HG02973 (cell line): ENCODE measurements at regions not wholly inside any gene's neighbourhood (a gene's known extent, or its start where the extent isn't known, plus 50 kb on each side); places are given as distances from the start of the nearest gene placed in this dataset.

Experiments used
- ATAC-seq: cut with Tn5 transposase; IDR thresholded peaks from one replicate; pipeline ENCODE4 v1.9.1; 2021; ENCODE audit warnings: moderate library complexity; ENCODE audit not compliant: unreplicated experiment

DNA sequence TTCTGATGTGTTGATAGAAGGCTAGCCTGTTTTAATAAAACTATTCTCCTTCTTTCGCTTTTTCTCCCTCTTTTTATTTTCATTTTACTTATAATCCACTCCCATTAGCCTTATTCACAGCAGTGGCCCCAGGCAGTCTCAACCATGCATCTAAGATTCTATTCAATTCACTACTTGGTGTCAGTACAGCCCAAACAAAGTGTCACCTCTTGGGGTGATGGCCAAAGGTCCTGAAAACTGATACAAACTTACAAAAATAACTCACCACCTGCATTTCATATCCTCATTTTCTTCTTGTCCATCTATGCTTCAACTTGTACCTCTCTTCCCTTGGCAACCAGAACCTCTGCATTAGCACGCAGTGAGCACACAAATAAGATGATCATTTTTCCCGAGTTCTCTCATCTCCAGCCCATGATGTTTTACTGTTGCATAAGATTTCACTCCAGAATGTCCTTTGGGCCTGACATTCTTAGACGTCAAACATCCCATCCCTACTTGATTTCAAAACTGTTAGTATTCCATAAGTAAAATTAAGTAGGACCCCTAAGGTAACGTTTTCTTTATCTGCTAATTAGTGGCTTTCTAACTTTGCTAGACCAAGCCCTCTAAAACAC lies 559.3 kb upstream of the TNP1 start:
- ATAC-seq, result no peak

DNA sequence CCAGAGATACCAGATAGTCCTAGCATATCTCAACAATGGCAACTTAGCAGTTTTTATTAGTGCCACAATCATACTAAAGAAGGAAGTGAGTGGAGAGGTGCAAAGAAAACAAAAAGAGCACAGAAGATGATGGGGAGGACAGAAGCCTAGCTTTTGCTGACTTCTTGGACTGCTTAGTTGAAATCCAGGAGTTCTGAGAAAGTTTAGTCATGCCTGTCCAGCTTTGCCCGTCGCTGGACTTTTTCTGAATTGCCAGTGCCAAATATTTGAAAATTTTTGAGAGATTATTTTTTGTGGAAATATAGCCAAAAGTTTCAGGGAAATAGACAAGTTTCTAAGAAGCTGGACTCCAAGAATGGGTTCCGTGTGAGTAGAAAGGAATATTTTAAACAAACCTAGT lies 558.7 kb upstream of the TNP1 start:
- no peak for ATAC-seq

DNA sequence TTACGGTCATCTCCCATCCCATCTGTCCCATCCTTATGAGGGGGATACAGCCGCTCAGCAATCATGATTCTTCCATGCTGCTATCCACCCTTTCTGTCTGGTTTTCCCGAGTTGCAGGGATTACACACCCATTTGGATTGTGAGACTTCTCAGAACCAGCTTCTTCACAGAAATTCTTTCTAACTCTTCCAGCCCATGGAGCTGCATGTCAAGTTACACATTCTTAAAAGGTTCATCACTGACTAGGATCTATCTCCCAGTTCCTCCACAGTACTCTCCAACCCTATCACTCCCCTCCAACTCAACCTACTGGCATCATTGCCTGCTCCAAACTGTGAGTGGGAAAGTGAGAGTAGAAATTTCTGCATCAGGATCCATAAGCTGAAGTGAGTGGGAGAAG lies 558.2 kb upstream of the TNP1 start:
- ATAC-seq, result no peak

DNA sequence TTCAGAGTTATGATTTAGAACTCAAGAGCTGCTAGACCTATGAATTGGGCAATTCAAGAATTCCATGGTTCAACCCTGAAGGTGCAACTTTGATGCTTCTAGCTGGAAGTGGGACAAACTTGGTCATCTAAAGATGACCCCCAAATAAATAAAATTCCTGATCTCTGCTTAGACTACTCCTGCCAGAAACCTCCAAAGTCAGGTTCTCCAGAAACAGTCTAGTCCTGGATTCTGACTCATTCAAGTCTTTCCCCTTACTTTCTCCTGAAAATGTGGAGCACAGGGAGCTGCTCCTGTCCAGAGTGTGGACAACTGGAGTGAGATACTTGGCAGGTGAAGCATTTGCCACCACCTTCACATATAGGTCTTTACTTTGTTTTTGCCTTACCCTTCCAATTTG lies 557.7 kb upstream of the TNP1 start:
- ATAC-seq, result no peak

DNA sequence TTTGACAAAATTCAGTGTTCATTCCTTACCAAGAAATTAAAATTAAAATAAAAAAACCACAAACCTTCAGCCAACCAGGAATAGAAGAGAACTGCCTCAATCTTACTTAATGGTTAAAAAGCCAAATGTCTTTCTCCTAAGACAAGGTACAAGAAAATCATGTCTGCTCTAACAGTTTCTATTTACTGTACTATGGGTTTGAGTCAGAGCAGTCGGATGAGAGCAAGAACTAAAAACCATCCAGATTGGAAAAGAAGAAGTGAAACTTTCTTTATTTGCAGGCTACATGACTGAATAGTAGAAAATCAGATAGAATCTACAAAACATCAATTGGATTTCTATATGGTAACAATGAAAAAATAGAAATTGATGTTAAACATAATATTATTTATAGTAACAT lies 555.5 kb upstream of the TNP1 start:
- ATAC-seq, result peak; percentile 93

DNA sequence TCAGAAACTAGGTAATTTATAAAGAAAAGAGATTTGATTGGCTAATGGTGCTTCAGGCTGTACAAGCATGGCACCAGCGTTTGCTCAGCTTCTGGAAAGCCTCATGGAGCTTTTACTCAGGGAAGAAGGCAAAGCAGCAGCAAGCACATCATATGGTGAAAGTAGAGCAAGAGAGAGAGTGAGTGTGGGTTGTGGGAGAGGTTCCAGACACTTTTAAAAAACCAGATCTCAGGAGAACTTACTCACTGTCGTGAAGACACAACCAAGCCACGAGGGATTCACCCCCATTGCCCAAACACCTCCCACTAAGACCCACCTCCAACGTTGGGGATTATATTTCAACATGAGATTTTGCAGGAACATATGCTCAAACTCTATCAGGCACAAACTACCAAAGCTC lies 554.6 kb upstream of the TNP1 start:
- ATAC-seq, result no peak

DNA sequence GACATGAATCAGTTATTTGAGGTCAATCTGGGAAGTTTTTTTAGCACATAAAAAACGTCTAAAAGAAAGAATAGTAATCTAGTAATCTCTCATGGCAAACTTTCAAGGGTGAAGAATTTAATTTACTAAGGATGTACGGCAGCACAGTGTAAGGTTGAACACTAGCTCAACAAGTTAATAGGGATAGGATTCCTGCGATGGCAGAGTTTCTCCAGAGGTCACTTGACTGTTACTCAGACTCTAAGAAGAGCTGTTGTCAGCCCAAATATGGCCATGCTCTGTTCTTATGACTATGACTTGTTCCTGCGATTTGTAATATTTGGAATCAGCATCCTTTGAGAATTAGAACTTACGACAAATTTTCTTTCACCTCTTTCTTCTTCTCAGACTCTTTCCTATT lies 553.3 kb upstream of the TNP1 start:
- ATAC-seq, result no peak

DNA sequence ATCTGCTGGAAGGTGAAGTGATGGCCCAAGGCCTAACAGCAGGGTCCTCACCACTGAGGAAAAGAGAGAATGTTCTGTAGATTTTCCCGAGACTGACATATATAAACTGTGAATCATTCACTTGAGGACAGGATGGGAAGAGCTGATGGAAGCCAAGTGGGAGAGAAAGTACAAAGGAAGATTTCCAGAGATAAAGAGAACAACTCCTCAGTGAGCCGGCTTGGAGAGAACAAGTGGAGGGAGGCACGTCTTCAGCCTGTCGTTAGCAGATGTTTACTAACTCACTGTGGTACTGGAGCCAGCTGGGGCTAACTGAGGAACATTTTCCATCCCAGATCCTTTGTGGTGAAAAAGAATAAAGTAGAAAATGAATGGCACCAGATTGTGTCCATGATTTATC lies 552.9 kb upstream of the TNP1 start:
- ATAC-seq, result no peak

DNA sequence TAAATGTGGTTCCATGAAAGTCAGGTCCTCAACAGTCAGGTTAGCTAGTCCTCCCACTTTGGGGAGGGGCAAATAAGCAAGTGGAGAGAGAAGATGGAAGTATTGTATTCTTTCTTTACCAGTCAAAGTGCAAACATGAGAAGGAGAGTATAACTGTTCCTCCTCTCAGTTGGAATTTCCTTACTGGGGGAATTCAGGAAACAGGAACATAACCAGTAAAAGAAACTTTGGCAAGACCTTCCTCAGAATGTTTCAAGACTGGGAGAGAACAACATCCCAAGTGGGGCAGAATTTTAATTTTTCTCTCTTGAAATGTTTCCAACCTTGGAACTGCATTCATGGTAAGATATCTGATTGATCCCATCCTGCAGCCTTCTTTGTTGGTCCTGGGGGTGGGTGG lies 552.4 kb upstream of the TNP1 start:
- ATAC-seq, result no peak

DNA sequence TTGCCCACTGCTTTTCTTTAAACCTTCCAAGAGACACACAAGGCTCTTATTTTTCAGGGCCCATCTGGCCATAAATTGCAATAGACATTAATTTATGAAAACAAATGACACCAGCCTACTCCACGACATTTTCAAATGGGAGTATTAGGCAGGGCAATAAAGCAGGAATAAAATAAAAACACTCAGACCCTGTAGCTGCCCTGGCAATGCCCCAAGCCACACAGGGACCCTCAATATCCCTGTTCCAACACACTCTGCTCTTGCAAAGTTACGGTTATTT lies 550.8 kb upstream of the TNP1 start:
- no peak for ATAC-seq

DNA sequence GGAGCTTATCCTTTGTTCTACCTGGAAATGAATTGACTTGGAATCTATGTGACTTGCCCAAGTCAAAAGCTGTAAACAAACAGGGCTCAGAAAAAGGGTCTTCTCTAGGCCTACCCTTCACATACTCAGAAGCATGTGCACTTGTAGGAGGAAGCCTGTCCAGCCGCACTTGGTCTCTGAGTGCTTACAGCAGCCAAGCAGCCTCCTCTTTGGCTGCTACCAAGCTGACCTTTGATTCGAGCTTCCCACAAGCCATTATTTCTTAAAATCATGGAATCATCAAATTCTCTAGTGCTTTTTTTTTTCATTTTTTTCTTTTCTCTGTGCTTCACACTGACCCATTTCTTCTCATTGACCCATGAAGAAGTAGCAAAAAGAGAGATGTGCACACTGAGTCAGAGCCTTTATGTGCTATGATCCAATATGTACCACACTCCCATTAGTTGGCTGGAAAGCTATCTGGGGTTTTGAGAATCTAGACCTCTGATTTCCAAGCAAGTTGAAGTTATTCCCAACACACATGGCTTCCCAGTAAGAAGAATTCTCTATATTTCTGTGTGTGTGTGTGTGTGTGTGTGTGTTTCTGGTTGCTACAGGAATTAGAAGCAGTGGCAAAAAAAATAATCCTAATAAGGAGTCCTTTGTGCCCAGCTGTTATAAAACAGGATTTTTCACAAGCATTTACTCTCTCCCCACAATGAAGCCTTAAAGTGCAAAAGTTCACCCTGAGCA lies 550.3 kb upstream of the TNP1 start:
- no peak for ATAC-seq

DNA sequence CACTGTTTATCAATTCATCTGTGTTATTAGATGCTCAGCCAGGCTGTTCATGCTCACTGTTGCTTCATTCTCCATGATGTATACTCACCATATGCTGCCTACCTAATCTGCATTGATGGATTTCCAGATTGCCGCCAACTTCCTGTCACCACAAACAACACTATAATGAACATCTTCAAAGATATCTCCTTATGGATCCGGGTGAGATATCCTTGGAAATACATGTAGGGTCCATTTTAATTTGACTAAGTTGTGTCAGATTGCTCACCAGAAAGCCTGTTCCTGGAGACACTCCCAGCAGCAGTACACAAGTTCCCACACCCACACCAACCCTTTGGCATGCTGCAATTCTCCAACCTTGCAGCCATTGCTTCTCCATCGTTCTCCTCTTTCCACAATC lies 547.5 kb upstream of the TNP1 start:
- no peak for ATAC-seq

DNA sequence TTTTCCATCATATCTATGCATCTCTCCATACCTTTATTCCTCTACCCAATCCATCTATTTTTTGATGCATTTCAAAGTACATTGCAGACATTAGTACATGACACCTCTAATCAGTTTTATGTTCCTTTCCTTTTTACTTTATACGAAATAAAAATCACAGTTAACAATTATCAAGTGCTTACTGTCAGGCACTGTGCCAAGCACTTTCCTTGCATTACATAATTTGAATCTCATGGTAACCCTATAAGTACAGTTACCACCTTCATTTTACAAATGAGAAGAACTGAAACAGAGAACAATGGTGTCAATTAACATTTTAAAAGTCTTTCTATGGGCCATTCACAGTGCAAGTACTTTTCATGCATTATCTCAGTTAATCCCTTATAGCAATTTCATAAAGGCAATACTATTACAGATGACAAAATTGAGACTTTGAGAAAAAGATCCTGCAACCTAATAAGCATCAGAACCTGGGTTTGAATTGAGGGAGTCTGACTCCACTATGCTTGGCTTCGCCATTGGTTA lies 544.4 kb upstream of the TNP1 start:
- no peak for ATAC-seq

DNA sequence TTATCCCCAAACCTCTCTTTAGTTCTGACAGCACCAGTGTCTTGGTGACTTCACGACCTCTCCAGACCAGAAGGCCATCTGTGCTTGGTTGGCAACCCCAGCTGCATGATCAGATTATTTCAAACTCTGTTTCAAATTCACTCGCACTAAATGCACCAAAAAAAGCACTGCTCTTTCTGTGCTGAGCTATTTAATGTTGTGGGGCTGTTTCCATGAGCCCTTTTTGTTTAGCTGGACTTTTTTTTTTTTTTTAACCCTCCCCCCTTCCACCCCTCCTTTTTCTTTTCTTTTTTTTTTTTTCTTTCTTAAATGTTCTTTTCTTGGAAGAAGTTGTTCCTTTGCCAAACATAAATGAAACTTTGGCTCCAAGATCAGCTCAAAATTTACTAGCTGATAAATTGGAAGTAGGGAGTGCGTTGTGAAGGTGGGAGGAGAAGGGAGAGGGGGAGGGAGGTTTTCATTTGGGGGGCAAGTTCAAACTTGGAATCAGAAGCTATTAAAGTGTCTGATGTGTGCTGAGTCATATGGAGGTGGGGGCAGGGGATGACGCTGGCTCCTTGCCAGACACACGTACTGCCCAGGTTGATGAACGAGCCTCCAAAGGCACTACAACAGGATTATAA lies 543.0 kb upstream of the TNP1 start:
- ATAC-seq, result no peak

DNA sequence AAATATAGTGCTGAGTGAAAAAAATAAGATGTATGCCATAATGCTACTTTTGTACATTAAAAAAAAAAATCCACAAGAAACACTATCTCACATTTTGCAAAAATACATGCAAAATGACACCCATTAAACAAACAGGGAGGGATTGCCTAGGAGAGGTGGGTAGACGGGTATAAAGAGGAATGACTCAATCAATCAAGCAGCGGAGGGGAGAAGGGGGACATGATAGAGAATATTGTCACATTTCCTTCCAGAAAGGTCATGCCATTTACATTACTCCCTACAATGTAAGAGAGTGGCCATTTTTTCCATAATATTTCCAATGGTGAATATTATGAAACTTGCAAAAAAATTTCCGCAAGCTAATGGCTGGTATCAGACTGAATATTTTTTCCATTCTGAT lies 542.3 kb upstream of the TNP1 start:
- ATAC-seq, result no peak

DNA sequence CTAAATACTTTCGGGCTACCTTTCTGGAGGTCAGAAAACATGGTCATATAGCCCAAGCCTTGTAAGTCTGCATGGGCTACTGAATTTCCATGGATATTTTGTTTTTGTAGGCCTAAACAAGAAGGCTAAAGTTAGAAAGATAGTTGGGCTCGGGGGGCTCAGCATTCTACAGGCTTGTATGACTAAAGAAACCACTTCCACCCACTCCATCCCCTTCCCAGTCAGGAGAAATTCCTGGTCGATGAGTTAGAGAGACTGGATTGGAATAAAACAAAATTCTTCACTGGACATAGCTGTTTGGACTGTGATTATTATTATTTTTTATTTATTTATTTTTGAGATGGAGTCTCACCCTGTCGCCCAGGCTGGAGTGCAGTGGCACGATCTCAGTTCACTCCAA lies 539.4 kb upstream of the TNP1 start:
- no peak for ATAC-seq

DNA sequence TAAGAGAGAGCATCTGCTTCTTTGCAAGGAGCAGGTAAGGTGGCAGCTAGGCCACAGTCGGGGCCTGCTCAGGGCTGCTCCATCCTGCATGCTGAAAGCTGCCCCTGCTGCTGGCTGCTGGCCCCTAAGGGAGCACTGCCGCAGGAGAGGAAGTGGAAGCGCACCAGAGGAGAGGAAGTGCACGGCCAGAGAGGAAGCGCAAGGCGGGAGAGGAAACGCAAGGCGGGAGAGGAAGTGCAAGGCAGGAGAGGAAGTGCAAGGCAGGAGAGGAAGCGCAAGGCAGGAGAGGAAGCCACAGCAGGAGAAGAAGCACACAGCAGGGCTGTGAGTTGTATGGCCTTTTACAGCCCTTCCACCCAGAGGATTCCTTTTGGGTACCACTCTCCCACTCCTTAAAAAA lies 539.0 kb upstream of the TNP1 start:
- ATAC-seq, result no peak

DNA sequence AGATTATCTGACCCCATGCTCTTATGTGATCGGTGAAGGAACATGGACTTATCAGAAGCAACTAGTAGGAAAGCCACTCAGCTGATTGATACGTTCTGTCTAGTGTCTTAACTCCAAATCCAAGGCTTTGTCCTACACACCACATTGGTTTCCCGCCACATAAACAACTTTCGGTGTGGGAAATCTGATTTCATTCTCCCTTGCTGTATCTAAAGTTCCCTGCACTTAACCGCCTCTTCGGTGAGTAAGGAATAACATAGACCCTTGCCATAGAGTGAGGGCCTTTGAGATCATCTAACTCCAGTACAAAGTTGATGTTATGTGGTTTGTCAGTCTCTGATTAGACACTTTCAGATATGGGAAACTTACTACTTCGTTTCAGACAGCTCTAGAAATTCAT lies 538.2 kb upstream of the TNP1 start:
- ATAC-seq, result no peak

DNA sequence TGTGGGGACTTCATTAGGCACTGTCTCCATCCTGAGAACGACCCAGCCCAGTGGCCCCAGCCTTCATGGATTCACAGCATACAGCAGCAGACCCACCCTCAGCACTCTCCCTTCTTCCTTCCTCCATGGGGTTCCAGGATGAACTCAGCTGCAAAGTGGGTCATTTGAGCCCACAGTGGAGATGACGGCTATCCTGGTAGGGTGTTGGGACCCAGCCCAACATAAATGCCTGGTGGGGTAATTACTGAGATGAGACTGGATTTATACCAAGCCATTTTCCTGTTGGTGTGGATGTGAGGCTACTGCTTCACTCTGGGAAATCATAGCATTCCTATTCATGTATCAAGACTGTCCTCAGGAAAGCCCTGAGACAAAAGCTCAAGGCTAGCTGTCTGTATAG lies 536.7 kb upstream of the TNP1 start:
- ATAC-seq, result no peak

DNA sequence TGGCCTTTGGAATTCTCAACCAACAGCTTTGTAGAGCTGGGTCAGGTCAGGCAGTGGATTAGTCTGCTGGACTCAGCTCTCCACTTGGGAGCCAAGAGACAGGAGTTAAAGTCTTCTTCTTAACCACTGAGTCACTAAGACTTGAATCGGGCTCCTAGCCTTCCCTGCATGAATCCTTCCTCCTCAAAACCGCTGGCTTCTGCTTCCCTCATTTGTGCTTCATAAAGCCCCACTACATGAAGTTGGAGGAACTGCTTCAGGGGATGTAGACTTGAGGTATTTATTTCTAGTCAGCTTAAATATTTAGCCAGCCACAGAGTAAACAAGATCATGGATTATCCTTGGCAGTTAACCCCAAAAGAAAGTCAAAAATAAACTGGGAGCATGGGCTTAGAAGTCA lies 536.3 kb upstream of the TNP1 start:
- no peak for ATAC-seq

DNA sequence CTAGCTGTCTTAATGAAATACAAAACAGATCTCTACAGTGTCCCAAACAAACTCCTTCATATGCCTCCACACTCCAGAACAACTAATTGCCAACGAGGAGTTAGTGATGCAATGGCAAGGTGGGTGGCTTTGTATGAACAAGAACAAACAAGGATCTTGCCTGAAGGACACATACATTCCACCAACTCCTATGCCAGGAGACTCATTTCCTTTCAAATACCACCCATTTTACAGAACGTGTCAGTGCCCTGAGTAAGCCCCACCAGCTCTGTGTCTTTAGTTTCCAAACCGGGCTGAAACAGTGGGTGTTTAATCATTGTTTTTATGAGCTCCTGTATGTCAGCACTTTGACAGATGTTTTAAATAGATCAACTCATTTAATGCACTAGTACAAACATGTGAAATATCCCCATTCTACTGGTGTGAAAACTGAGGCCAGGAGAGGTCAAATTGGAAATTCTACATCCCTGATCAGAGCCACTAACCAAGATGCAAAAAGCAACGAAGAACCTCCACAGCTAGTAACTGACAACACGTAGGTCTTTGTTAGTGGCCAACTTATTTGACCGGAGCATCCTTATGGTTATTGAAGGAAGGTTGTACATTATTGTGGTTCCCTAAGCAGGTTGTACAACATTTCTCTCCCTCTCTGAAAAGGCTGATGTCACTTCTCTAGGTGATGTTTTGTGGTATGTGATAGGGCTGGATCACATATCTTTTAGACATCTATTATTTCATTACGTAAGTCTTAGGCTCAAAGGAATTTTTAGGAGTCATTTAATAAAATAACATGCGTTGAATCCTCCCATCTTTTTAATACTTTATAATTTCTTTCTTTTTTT lies 534.9 kb upstream of the TNP1 start:
- no peak for ATAC-seq

DNA sequence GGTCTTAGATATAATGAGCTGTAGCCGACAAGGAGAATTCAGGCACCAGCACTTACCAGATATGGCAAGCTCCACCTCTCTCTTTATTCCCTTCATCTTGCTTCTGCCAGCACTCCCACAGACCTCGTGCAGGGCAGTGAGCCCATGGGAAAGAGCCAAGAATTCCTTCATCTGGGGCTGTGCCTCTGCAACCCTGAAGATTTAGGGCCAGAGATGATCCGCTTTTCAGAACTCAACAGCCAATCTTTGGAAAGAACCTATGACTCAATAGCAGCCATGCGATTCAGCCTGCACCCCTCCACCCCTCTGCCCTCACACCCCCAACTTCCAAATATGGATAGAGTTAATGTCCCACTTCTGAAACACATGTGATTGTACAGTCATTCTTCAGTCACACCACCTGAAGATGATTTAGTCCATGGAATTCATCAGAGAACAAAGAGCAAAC lies 533.7 kb upstream of the TNP1 start:
- ATAC-seq, result no peak
